HEK293T (cell line): ENCODE measurements at regions not wholly inside any gene's neighbourhood (a gene's known extent, or its start where the extent isn't known, plus 50 kb on each side); places are given as distances from the start of the nearest gene placed in this dataset.

Experiments
- ARNT ChIP-seq: fragments of 450-650 bp; IDR thresholded peaks from 2 replicates; pipeline ENCODE4 v1.6.1; 2017; ENCODE audit warnings: mild to moderate bottlenecking
- BHLHE40 ChIP-seq: fragments of 450-650 bp; IDR thresholded peaks from 2 replicates; pipeline ENCODE4 v1.6.1; 2016; ENCODE audit warnings: mild to moderate bottlenecking, moderate library complexity, borderline replicate concordance
- ELF4 ChIP-seq: fragments of 450-650 bp; IDR thresholded peaks from 2 replicates; pipeline ENCODE4 v1.6.1; 2017; ENCODE audit warnings: antibody characterized with exemption
- FOXA1 ChIP-seq: fragments of 450-650 bp; IDR thresholded peaks from 2 replicates; pipeline ENCODE4 v1.6.1; 2016; ENCODE audit warnings: mild to moderate bottlenecking
- FOXM1 ChIP-seq: fragments of 450-650 bp; IDR thresholded peaks from 2 replicates; pipeline ENCODE4 v1.6.1; 2017; ENCODE audit warnings: mild to moderate bottlenecking, borderline replicate concordance
- HDGF ChIP-seq: fragments of 450-650 bp; IDR thresholded peaks from 2 replicates; pipeline ENCODE4 v1.6.1; 2017; ENCODE audit warnings: antibody characterized with exemption, borderline replicate concordance
- LEF1 ChIP-seq: fragments of 450-650 bp; IDR thresholded peaks from 2 replicates; pipeline ENCODE4 v1.6.1; 2017; ENCODE audit warnings: mild to moderate bottlenecking, borderline replicate concordance
- SP1 ChIP-seq: fragments of 450-650 bp; IDR thresholded peaks from 2 replicates; pipeline ENCODE4 v1.6.1; 2017
- TARDBP ChIP-seq: fragments of 450-650 bp; IDR thresholded peaks from 2 replicates; pipeline ENCODE4 v1.6.1; 2016
- ZNF384 ChIP-seq: fragments of 450-650 bp; IDR thresholded peaks from 2 replicates; pipeline ENCODE4 v1.6.1; 2016

GRCh38 chr14:58915646-58916045 is 272.8 kb upstream of the DAAM1 start:
- TF ChIP-seq ZNF384 = no peak
- no peak for TF ChIP-seq SP1
- no peak for TF ChIP-seq FOXM1
- TF ChIP-seq TARDBP = no peak
- no peak for TF ChIP-seq ARNT
- no peak for TF ChIP-seq LEF1
- TF ChIP-seq FOXA1 = no peak
- no peak for TF ChIP-seq BHLHE40
- TF ChIP-seq ELF4 = no peak
- no peak for TF ChIP-seq HDGF
